HG03095 (cell line): ENCODE measurements at regions not wholly inside any gene's neighbourhood (a gene's known extent, or its start where the extent isn't known, plus 50 kb on each side); places are given as distances from the start of the nearest gene placed in this dataset.
A peak's percentile ranks its signal among the peaks of the same experiment; 100 is the strongest.

Experiments used
- ATAC-seq: cut with Tn5 transposase; IDR thresholded peaks from one replicate; pipeline ENCODE4 v1.9.1; 2021; ENCODE audit warnings: moderate library complexity; ENCODE audit not compliant: unreplicated experiment

GRCh38 chr1:234975941-234976860 is 152.4 kb downstream of the TOMM20 start:
- no peak for ATAC-seq

GRCh38 chr1:234975122-234975940 is 153.3 kb downstream of the TOMM20 start:
- ATAC-seq: no peak

- no peak for ATAC-seq
Observed at GRCh38 chr1:234973426-234974250, 155.0 kb downstream of the TOMM20 start.

- no peak for ATAC-seq
Observed at GRCh38 chr1:234972411-234973191, 156.0 kb downstream of the TOMM20 start.

GRCh38 chr1:234971586-234972297 is 156.9 kb downstream of the TOMM20 start:
- no peak for ATAC-seq

GRCh38 chr1:234970731-234971476 is 157.7 kb downstream of the TOMM20 start:
- no peak for ATAC-seq

- ATAC-seq: no peak
Observed at GRCh38 chr1:234970401-234970730, 158.3 kb downstream of the TOMM20 start.

DNA sequence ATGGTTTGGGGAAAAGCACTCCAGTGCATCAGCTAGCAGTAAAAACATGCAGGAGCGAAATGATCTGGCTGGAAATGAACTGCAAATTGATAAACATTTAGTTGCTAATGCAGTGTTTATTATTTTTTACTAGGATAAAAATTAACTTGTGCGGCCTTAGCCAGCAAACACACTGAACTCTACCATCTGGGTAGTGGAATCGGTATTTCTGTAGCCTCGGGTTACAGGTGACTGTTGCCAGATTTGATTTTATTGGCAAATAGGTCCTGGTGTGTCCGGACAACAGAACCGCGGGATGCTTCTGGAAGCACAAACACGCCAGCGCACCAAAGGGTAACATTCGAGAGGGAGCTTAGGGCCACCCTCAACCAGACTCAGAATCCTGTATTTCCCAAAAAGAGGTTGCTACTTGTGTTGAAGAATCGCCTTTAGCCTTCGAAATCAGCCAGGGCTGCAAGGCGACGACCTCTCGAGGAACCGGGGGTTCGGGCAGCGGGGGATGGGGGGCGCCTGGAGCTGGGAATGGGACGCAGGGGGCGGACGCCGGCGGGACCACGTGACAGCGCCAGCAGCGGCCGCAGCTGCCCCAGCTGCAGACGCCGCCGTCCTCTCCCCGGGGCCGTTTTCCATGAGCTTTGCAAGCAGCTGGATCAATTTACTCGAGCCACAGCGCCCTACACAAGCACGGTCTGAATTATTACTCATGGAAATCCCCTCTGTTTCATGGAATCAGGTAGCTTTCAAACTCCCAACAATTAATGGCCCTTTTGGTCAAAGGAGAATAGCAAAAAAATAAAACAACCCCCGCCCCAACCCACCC is 158.8 kb downstream of the TOMM20 start:
- ATAC-seq: no peak

DNA sequence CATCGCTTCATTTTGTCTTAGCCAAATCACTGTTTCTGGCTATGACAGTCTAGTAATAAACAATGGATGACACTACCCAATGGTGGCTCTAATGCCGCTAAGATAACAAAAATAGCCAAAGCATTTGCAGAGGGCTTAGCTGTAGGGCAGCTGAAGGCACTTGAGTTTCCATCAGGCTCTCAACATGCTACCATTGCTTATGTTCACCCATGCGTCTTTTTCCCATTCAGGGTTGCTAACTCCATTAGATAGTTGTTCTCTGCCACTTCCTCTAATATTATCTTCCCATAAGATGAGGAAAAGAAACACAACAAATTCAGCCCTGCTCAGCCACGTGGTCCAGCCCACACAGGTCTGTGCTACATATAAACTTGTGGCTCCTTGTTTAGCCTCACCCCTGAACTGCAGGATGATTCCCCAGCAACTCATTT is 159.6 kb downstream of the TOMM20 start:
- ATAC-seq: no peak

- ATAC-seq: no peak
Observed at GRCh38 chr1:234968451-234968850, 160.2 kb downstream of the TOMM20 start.

- ATAC-seq: no peak
Observed at GRCh38 chr1:234967121-234967520, 161.5 kb downstream of the TOMM20 start.

- ATAC-seq: no peak
Observed at GRCh38 chr1:234965111-234965510, 163.5 kb downstream of the TOMM20 start.

DNA sequence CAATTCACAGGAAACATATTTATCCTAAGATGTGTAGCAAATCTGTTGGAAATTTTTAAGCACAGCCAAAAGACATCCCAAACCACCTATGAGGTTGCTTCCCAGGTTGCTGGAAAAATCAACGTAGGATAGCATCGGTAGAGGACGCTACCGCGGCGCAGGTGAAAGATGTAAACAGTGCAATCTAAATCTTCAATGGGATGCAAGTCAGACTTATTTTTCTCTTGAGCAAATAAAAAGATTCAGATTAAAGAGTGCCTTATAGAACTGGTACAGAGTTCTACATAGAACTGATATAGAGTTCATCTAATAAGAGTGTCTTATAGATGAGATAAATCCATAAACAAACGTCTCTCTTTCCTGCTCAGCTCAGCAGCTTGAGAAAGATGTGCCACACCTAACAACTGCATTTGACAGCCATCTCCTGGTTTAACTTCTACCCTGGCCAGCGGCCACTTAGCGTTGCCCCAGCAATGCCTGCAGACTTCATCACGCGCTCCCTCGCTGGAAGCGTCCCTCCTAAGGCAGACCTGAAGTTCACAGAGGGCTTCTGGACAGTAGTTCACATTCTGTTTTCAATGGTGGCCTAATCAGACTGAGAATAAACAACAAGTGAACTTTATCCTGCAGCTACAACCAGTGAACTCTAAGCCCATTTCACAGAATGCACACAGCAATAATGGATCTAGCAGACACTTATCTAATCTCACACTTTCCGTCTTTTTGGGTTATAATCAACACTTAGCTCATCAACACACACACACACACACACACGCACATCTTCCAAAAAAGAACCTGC is 164.5 kb downstream of the TOMM20 start:
- ATAC-seq: no peak

DNA sequence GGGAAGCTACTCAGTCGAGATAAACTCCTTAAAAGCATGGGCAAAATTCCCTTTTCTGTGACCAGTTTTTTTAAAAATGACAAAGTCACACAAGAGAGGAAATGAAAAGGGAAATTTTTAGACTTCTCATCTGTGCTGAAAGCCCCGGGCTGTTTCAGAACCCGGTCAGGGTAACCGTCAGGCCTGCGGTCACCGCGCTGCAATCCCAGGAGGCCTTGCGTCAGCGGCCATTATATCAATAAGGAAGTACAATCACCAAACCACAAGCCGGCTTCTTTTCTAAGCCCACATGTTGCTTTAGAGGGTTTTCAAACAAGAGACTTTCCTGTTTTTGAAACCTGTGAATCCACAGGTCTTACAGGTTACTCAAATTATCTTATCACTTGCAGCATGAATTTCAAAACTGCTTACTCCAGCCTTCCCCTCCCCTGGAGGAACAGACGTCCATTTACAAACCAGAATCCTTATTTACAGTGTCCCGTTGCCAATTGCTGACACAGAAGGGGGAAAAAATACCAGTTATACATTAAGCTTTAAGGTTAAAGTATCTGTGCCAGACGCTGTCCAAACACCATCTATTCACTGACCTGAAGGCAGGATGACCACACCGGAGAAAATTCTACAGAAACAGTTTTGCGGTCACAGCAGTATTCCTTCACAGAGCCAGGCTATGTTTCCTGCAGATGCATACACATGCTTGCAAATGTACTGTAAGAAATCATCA is 165.3 kb downstream of the TOMM20 start:
- peak; percentile 84 for ATAC-seq

DNA sequence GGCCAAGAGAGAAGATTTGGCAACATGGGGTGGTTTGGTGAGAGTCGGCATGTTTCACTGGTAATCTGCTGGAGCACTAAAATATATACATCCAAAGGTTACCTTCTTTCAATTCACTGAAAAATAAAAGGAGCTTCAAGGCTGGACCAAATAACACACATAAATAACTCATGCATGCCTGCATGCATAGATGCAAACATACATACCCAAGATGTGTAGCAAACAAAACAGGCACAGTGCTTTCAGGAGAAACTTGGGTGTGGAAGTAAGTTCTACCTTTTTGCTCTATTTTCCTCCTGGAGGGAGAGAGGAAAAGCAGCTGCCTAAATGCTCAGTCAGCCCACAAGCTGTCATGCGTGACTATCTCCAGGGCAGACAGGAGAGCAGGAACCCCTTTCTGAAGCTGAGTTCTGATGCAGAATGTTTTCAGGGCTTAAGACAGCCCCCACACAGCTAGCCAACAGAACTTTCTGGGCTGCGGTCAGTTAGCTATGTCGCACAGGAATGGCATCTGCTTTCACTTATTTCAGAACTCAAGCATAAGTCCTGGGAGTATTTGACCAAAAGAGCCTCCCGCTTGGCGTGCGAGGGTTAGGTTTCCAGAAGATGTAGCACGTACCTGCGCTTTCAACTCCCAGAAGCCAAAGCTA is 166.2 kb downstream of the TOMM20 start:
- ATAC-seq: peak; percentile 58
